Astrocyte of the cerebellum (primary cell): ENCODE measurements at regions not wholly inside any gene's neighbourhood (a gene's known extent, or its start where the extent isn't known, plus 50 kb on each side); places are given as distances from the start of the nearest gene placed in this dataset.

ENCODE experiments used
- DNase-seq: peaks from one replicate; pipeline ENCODE4 v3.0.0-alpha.2; 2011; ENCODE audit warnings: low read depth
- H3K4me3 ChIP-seq: 2 replicates; pipeline ENCODE4 v1.5.1; 2011; ENCODE audit warnings: mild to moderate bottlenecking, low read depth, low read length, moderate library complexity
- CTCF ChIP-seq: IDR thresholded peaks from 2 replicates; pipeline ENCODE4 v1.5.1; 2012; ENCODE audit warnings: low read length, low read depth, moderate library complexity, mild to moderate bottlenecking; ENCODE audit errors: missing control alignments
- in situ Hi-C: cut with HindIII; loops from 2 replicates; pipeline ENCODE4 v1.10.0; 2017; ENCODE audit warnings: low sequenced_read_pairs

- DNase-seq = no peak
- no peak overlapping the region for H3K4me3 ChIP-seq
- no peak for TF ChIP-seq CTCF
- in situ Hi-C loops = no loop called here
These were observed 716.8 kb upstream of the MIR17HG start for GRCh38 chr13:90630716-90631115.

- no peak overlapping the region for H3K4me3 ChIP-seq
- TF ChIP-seq CTCF = no peak
- no peak for DNase-seq
- in situ Hi-C loops = no loop called here
These were observed 715.3 kb upstream of the MIR17HG start for GRCh38 chr13:90632184-90632583.

GRCh38 chr13:90633849-90634248 is 713.6 kb upstream of the MIR17HG start:
- DNase-seq = no peak
- no peak overlapping the region for H3K4me3 ChIP-seq
- TF ChIP-seq CTCF = no peak
- in situ Hi-C loops = no loop called here

- H3K4me3 ChIP-seq = no peak overlapping the region
- no peak for DNase-seq
- no peak for TF ChIP-seq CTCF
- in situ Hi-C loops = no loop called here
These were observed 706.5 kb upstream of the MIR17HG start for GRCh38 chr13:90640976-90641375.

- TF ChIP-seq CTCF = no peak
- in situ Hi-C loops = no loop called here
- DNase-seq = no peak
- H3K4me3 ChIP-seq = no peak overlapping the region
These were observed 705.6 kb upstream of the MIR17HG start for GRCh38 chr13:90641884-90642283.

- H3K4me3 ChIP-seq = no peak overlapping the region
- in situ Hi-C loops = no loop called here
- no peak for DNase-seq
- no peak for TF ChIP-seq CTCF
These were observed 701.9 kb upstream of the MIR17HG start for GRCh38 chr13:90645582-90645981.

- in situ Hi-C loops = no loop called here
- no peak overlapping the region for H3K4me3 ChIP-seq
- no peak for DNase-seq
- no peak for TF ChIP-seq CTCF
These were observed 699.0 kb upstream of the MIR17HG start for GRCh38 chr13:90648497-90648896.
